ENCODE measurements at regions not wholly inside any gene's neighbourhood (a gene's known extent, or its start where the extent isn't known, plus 50 kb on each side); places are given as distances from the start of the nearest gene placed in this dataset.

- TF ChIP-seq CTCF (IDR thresholded peaks at IDR 0.05) (no peak), POLR2A (IDR thresholded peaks at IDR 0.05) (no peak)
These were observed 69.3 kb downstream of the FAM50B start for GRCh38 chr6:3918469-3918868.

Measured in transverse colon (tissue), 3 donors.